HUDEP-2 (cell line): ENCODE measurements at regions not wholly inside any gene's neighbourhood (a gene's known extent, or its start where the extent isn't known, plus 50 kb on each side); places are given as distances from the start of the nearest gene placed in this dataset.

ENCODE experiments used
- DNase-seq, 76 experiments: peaks; one replicate each; lab custom pipeline; 2025; ENCODE audit not compliant: unreplicated experiment in 76 of 76; lab: John Stamatoyannopoulos, UW

DNA sequence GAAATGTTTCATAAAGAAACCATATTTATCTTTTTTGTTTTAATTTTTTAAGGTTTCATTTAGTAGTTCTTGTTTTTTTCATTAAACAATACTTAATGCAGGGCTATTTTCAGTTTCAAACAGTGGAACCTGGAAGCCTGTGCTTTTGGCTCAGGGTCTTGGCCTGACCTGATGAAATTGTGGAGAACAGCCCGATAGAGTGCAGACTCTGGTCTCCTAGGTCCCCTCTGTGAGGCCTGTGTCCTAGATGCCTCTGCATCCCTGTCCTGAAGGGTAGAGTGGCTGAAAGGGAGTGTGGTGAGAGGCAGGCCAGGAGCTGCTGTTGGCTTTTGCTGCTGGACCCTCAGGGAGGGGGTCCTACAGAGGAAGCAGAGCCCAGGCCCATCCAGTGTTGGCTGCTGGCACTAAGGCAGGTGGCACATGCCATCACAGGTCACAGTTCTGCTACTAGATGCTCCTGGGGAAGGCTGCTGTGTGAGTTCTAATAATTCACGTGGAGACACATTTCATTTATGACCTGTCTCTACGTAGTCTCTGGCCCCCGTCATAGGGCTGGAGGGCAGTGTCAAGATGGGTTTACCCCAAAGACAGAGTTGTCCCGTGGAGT is 201.0 kb upstream of the COPS8 start:
- DNase-seq: no peak

DNA sequence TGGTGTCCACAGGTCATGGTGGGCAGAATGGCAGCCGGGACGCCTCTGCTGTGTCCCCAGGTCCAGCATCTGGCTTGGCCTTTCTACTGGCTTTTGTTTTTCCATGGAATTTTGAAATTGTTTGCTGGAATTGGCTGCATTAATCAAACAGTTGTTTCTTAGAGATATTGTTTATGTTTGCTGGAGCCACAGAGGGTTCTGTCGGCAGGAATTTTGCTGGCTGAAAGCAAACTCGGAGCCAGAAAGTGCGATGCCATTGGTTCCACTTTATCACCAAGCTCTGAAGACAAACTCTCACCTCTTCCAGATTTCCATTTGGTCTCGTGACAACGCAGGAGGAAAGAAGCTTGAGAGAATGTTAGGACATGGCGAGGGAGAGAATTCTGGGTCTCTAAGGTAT is 199.2 kb upstream of the COPS8 start:
- no peak for DNase-seq

GRCh38 chr2:236887531-236887930 is 198.2 kb upstream of the COPS8 start:
- no peak for DNase-seq

GRCh38 chr2:236887953-236888793 is 197.5 kb upstream of the COPS8 start:
- DNase-seq: no peak

DNA sequence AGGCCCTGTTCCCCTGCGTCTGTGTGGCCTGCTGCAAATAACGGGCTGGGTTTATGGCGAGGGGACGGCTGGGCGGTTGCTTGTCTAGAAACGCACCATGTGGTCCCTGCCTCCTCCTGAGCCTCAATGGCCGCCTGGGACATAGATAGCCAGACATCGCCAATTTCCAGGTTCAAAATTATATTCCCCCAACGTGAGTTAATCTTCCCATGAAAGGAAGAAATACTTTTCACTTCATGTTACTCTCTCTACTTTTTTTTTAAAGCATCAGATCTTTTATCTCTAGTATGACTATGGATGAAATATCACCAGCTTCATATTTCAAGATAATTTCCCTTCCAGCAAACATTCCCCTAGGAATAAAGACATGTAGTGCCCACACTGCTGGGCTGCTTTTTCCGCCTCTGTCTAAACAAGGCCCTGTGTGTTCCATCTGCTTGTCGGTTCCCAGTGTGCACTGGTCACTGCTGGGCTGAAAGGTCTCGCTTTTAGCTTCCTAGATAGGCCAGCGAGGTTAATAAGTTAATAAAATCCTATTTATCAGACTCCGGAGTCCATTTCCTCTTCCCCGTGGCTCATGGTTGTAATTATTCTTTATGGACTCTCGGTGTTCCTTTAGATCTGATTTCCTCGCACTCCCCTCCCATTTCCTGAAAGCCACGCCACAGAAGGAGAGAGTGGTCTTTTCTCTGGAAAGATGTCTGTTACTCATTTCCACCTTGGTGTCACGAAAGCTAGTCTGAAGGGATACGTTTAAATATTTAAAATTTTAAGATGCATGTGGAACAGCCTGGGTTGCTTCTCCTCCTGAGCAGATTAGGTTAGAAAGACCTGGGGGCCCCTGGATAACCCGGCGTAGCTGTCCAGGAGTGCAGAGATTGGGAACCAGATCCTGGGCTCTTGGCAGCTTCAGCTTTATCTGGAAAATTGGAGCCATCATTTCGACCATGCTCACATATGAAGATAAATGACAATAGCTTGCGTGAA is 196.6 kb upstream of the COPS8 start:
- no peak for DNase-seq

DNA sequence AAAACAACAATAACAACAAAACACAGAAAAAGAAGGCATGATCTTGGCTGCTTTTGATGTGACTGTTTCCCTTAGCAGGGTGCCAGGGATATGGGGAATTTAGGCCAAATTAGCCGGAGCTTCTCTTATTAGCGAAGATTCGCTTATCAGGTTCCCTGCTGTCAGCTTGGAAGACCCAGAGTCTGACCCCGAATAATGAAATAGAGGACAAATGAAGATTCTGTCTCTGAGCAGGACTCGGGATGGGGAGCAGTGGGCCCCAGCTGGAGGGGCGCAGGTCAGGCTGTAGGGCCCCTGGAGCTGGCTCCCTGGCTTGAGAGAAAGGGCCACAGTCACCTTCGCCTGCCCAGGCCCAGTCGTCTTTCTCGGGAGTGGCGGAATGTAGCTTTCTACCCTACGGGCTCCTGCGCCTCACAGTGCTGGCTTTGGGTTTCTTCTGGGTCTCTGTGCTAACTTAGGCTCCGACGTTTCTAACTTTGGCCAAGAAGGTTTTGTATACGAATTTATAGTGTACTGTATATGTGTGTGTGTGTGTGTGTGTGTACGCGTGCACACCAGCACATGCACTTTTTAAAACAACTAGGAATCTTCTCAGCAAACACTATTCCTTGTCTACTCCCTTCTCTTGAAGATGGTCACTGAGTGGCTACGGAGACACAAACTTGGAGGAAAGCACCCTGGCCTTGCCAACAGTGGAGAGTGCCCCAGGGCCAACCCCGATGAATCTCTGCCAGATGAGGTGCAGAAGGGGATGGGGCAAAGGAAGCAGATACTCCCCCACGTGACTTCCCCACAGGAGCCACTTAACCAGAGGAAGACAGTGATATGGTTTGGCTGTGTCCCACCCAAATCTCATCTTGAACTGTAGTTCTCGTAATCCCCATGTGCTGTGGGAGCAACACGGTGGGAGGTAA is 195.6 kb upstream of the COPS8 start:
- DNase-seq: no peak

GRCh38 chr2:236892721-236893120 is 193.0 kb upstream of the COPS8 start:
- no peak for DNase-seq

DNA sequence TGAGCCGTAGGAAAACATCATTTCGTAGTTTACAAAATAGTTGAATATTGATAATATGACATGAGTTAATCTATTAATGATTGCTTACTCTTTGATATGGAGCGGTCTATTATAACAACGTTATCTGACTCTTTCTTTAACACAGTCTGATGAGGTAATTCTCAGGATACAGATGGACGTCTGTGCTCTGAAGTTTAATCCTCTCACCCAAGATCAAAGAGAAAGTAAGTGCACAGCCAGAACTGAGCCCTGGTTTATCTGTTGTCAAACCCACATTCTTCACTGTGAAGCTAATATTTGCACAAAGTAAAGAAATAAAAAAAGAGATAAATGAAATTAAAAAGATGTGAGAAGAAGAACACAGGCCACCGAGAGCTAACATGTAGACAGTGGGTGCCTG is 190.9 kb upstream of the COPS8 start:
- DNase-seq: no peak

DNA sequence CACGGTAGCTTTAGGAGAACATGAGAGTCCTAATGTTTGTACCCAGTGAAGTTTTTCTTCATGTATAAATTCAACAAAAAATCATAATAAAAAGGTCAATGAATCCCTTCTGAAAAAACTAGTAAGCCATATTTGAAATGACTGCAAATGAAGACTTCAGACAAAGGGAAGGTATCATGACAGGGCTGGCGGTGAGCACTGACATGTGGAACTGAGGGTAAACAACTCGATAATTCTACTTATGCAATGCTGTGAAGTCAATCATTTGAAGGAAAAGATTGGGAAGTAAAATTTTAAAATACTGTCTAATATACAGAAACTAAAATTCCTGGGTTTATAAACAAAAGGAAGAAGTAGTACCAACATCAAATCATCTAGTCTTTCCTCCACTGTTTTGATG is 190.2 kb upstream of the COPS8 start:
- no peak for DNase-seq

- no peak for DNase-seq
These were observed 189.0 kb upstream of the COPS8 start for GRCh38 chr2:236896688-236897087.

GRCh38 chr2:236899146-236899545 is 186.5 kb upstream of the COPS8 start:
- no peak for DNase-seq

GRCh38 chr2:236899950-236900640 is 185.6 kb upstream of the COPS8 start:
- DNase-seq: no peak

GRCh38 chr2:236901956-236902355 is 183.7 kb upstream of the COPS8 start:
- no peak for DNase-seq

- DNase-seq: no peak
These were observed 181.7 kb upstream of the COPS8 start for GRCh38 chr2:236903978-236904377.

- DNase-seq: no peak
These were observed 181.1 kb upstream of the COPS8 start for GRCh38 chr2:236904389-236905263.

GRCh38 chr2:236905976-236906375 is 179.7 kb upstream of the COPS8 start:
- DNase-seq: no peak

- no peak for DNase-seq
These were observed 177.1 kb upstream of the COPS8 start for GRCh38 chr2:236908439-236909192.

DNA sequence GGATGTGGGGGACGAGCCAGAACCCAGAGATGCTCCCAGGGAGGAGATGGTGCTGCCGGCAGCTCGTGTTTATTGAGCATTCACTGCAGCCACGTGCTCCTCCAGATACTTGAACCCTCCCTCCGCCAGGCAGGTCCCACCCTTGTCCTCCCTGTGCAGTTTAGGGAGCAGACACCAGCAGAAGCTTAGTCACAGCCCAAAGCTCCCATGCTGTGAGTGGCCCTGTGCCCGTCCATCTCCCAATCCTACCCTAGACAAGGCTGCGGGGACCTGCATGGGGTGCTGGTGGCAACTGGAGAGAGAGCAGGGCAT is 176.5 kb upstream of the COPS8 start:
- DNase-seq: no peak
